Esophagus muscularis mucosa (tissue), 3 donors: ENCODE measurements at regions not wholly inside any gene's neighbourhood (a gene's known extent, or its start where the extent isn't known, plus 50 kb on each side); places are given as distances from the start of the nearest gene placed in this dataset.

Experiments used
- CTCF ChIP-seq, 3 experiments: fragments of 200-600 bp in 2 of 3; fragments of 450-650 bp in 1 of 3; sonication (generic) in 2 of 3; IDR thresholded peaks; one replicate each; pipeline ENCODE4 v1.5.1; 2017 to 2019; ENCODE audit warnings: antibody characterized with exemption in 3 of 3, mild to moderate bottlenecking in 2 of 3, moderate library complexity in 1 of 3
- POLR2A ChIP-seq: fragments of 450-650 bp; IDR thresholded peaks from one replicate; pipeline ENCODE4 v1.6.1; 2017; ENCODE audit warnings: antibody characterized with exemption, moderate library complexity, mild to moderate bottlenecking, low read depth
- POLR2AphosphoS5 ChIP-seq, 2 donors: sonication (generic); formaldehyde crosslinking; IDR thresholded peaks; one replicate each; pipeline ENCODE4 v1.6.1; 2017; ENCODE audit warnings: antibody characterized with exemption in 2 of 2

- TF ChIP-seq CTCF (IDR thresholded peaks at IDR 0.05) (no peak), POLR2AphosphoS5 (IDR thresholded peaks at IDR 0.05) (no peak), POLR2A (no peak)
Measured at GRCh38 chr12:76698966-76699365, 64.9 kb upstream of the ZDHHC17 start.
